Activated T-cell treated with anti-CD3 and anti-CD28 coated beads, Interleukin-2, amount 50 U/mL, for 24 hours (primary cell): ENCODE measurements at regions not wholly inside any gene's neighbourhood (a gene's known extent, or its start where the extent isn't known, plus 50 kb on each side); places are given as distances from the start of the nearest gene placed in this dataset.
"Not testable (repeated sequence)": the region's sequence is repeated elsewhere in the genome, so short reads cannot be mapped to it uniquely, and the experiment has no call there.

ENCODE experiments used
- DNase-seq: peaks from one replicate; pipeline ENCODE4 v3.0.0-alpha.2; 2020
- H3K27ac Mint-ChIP-seq: 2 replicates; pipeline ENCODE4 v1.8.0; 2020; ENCODE audit warnings: mild to moderate bottlenecking, mixed read lengths
- H3K27me3 Mint-ChIP-seq: 2 replicates; pipeline ENCODE4 v1.8.0; 2020; ENCODE audit warnings: mixed read lengths
- H3K36me3 Mint-ChIP-seq: 2 replicates; pipeline ENCODE4 v1.8.0; 2020; ENCODE audit warnings: low read depth, mixed read lengths
- H3K4me1 Mint-ChIP-seq: 2 replicates; pipeline ENCODE4 v1.8.0; 2020; ENCODE audit warnings: low read depth, mixed read lengths
- H3K4me3 Mint-ChIP-seq: 2 replicates; pipeline ENCODE4 v1.8.0; 2020; ENCODE audit warnings: mild to moderate bottlenecking, moderate library complexity, mixed read lengths
- H3K9me3 Mint-ChIP-seq: 2 replicates; pipeline ENCODE4 v1.8.0; 2020; ENCODE audit warnings: mixed read lengths

DNA sequence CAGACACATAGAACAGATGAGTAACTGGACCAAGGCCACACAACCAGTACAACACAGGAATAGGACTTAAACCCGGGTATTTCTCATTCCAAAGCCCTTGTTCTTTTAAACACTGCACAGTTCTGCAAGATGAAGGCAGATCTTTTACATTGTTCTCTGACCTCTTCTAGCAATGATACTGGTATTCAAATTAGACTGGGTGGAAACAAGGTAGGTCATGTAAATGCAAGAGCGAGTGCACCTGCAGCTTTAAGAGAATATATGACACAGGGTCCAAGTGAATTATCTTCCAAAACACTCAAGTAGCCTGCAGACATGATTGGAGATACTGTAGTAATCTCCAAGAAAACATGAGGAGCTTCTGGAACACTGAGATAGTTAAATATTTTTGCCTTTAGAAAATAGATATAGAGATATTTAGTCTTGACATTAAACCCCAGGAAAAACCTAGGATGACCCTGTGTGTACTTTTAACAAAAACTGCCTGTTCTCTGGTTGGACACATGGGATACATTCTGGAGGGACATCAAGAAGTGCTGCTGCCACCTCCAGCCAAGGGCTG, 130.6 kb upstream of the EPB41L4A start:
- no peak for DNase-seq
- Mint-ChIP-seq H3K4me3 (no peak overlapping the region), H3K36me3 (no peaks in the 10 kb centered on the region), H3K4me1 (no peaks in the 10 kb centered on the region), H3K27me3 (no peaks in the 10 kb centered on the region), H3K9me3 (no peaks in the 10 kb centered on the region), H3K27ac (no peak overlapping the region)

GRCh38 chr5:112551419-112552032, 132.4 kb upstream of the EPB41L4A start:
- no peak for DNase-seq
- no peaks in the 10 kb centered on the region for H3K4me1 Mint-ChIP-seq
- H3K9me3 Mint-ChIP-seq = no peaks in the 10 kb centered on the region
- H3K27me3 Mint-ChIP-seq = no peaks in the 10 kb centered on the region
- H3K27ac Mint-ChIP-seq = no peak overlapping the region
- H3K4me3 Mint-ChIP-seq = no peak overlapping the region
- H3K36me3 Mint-ChIP-seq = no peaks in the 10 kb centered on the region

DNA sequence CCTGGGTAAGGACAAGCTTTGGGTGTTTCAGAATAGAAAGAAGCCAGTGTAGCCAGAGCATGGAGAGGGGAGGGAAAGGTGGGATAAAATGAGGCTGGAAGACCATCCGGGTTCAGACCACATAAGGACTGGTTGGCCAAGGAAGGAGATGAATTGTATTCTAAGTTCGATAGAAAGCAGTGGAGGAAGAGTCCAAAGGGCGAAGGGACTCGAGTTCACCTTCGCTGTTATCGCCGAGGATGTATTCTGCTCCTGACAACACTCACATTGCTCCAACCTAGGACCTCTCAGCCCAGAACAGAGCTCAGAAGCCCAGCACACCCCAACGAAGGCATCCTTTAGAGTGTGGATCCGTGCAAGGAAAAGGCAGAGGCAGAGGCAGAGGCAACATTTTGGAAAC, 133.1 kb upstream of the EPB41L4A start:
- DNase-seq = no peak
- Mint-ChIP-seq H3K4me1 (no peaks in the 10 kb centered on the region), H3K4me3 (no peak overlapping the region), H3K27me3 (no peaks in the 10 kb centered on the region), H3K36me3 (no peaks in the 10 kb centered on the region), H3K27ac (no peak overlapping the region), H3K9me3 (no peaks in the 10 kb centered on the region)

DNA sequence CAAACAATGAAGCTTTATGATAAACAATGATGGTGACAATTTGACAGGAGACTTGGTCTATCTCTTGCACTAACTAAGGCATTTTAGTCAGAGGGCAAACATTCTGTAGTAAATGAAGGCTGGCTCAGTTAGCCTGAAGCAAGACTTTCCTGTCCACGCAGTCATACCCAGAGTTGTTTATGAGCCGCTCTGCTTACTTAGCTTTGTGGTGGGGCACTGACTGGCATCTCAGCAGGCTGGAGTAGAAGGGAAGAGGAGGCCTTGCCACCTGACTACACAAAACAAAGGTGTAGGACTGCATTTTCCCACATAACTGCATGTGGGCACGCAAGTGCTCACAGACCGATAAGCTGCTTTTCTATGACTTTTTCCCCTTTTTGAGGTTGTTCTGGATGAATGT, 133.7 kb upstream of the EPB41L4A start:
- Mint-ChIP-seq H3K27ac (no peak overlapping the region), H3K4me1 (no peaks in the 10 kb centered on the region), H3K9me3 (no peaks in the 10 kb centered on the region), H3K27me3 (no peaks in the 10 kb centered on the region), H3K36me3 (no peaks in the 10 kb centered on the region), H3K4me3 (no peak overlapping the region)
- no peak for DNase-seq

- Mint-ChIP-seq H3K9me3 (no peaks in the 10 kb centered on the region), H3K27ac (no peak overlapping the region), H3K4me3 (no peak overlapping the region), H3K36me3 (no peaks in the 10 kb centered on the region), H3K27me3 (no peaks in the 10 kb centered on the region), H3K4me1 (no peaks in the 10 kb centered on the region)
- DNase-seq = no peak
Measured at GRCh38 chr5:112554101-112554977, 135.3 kb upstream of the EPB41L4A start.

DNA sequence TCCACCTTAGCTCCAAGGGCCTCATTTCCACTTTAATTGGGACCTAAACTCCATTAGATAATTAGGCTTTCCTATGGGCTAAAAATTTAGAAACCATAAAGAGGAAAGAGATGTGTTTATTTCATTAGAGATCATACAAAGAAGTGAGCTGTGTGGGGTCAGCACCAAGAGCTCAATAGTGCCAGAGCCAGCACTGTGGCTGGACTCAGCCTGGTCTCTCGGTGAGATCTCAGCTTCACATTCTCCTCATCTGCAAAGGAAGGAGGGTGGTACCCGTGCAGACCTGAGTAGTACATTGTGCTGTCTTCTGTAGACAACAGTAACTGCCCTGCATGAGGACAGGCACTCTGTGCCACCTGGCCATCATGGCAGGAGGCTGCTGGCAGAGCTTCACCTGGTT, 136.1 kb upstream of the EPB41L4A start:
- no peaks in the 10 kb centered on the region for H3K27me3 Mint-ChIP-seq
- DNase-seq = no peak
- no peaks in the 10 kb centered on the region for H3K9me3 Mint-ChIP-seq
- H3K27ac Mint-ChIP-seq = no peak overlapping the region
- no peak overlapping the region for H3K4me3 Mint-ChIP-seq
- H3K36me3 Mint-ChIP-seq = no peaks in the 10 kb centered on the region
- no peaks in the 10 kb centered on the region for H3K4me1 Mint-ChIP-seq

GRCh38 chr5:112555691-112556090, 136.6 kb upstream of the EPB41L4A start:
- Mint-ChIP-seq H3K27me3 (no peaks in the 10 kb centered on the region), H3K27ac (no peak overlapping the region), H3K4me1 (no peaks in the 10 kb centered on the region), H3K4me3 (no peak overlapping the region), H3K36me3 (no peaks in the 10 kb centered on the region), H3K9me3 (no peaks in the 10 kb centered on the region)
- no peak for DNase-seq

GRCh38 chr5:112559501-112559900, 140.4 kb upstream of the EPB41L4A start:
- H3K36me3 Mint-ChIP-seq, DNase-seq, H3K27ac Mint-ChIP-seq: not testable (repeated sequence)

GRCh38 chr5:112560371-112560770, 141.3 kb upstream of the EPB41L4A start:
- H3K4me3 Mint-ChIP-seq = no peak overlapping the region

More at GRCh38 chr5:112559501-112559900, 140.4 kb upstream of the EPB41L4A start:
- H3K9me3 Mint-ChIP-seq = peaks cover 11% of the 10 kb centered on the region
- H3K4me3 Mint-ChIP-seq, H3K27me3 Mint-ChIP-seq, H3K4me1 Mint-ChIP-seq: not testable (repeated sequence)

DNA sequence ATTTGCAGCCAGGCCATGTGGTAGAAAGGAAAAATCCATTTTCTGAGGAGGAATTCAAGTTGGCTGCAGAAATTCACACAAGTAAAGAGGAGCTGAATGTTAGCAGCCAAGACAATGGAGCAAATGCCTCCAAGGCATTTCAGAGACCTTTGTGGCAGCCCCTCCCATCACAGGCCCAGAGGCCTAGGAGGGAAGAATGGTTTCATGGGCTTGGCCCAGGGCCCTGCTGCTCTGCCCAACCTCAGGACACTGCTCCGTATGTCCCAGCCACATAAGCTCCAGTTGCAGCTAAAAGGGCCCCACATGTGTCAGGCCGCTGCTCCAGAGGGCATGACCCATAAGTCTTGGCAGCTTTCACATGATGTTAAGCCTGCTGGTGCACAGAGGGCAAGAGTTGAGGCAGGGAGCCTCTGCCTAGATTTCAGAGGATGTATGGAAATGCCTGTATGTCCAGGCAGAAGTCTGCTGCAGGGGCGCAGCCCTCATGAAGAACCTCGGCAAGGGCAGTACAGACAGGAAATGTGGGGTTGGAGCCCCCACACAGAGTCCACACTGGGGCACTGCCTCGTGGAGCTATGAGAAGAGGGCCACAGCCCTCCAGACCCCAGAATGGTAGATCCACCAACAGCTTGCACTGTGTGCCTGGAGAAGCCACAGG, 144.2 kb upstream of the EPB41L4A start:
- no peak overlapping the region for H3K4me3 Mint-ChIP-seq
- peaks cover 9% of the 10 kb centered on the region for H3K27me3 Mint-ChIP-seq
- peaks cover 16% of the 10 kb centered on the region for H3K9me3 Mint-ChIP-seq
- no peak overlapping the region for H3K27ac Mint-ChIP-seq
- DNase-seq = no peak
- H3K36me3 Mint-ChIP-seq = peaks cover 6% of the 10 kb centered on the region
- H3K4me1 Mint-ChIP-seq = no peaks in the 10 kb centered on the region

More at GRCh38 chr5:112560371-112560770, 141.3 kb upstream of the EPB41L4A start:
- Mint-ChIP-seq H3K36me3 (peaks cover 6% of the 10 kb centered on the region), H3K9me3 (peaks cover 16% of the 10 kb centered on the region), H3K27ac (no peak overlapping the region), H3K27me3 (peaks cover 6% of the 10 kb centered on the region), H3K4me1 (no peaks in the 10 kb centered on the region)
- no peak for DNase-seq

- no peak overlapping the region for H3K27ac Mint-ChIP-seq
- peaks cover 16% of the 10 kb centered on the region for H3K9me3 Mint-ChIP-seq
- H3K36me3 Mint-ChIP-seq = peaks cover 6% of the 10 kb centered on the region
- H3K27me3 Mint-ChIP-seq = peaks cover 14% of the 10 kb centered on the region
- H3K4me3 Mint-ChIP-seq = no peak overlapping the region
- no peak for DNase-seq
- no peaks in the 10 kb centered on the region for H3K4me1 Mint-ChIP-seq
Measured at GRCh38 chr5:112566251-112566650, 147.2 kb upstream of the EPB41L4A start.

- Mint-ChIP-seq H3K9me3 (peaks cover 4% of the 10 kb centered on the region), H3K27me3 (peaks cover 14% of the 10 kb centered on the region), H3K4me1 (no peaks in the 10 kb centered on the region), H3K36me3 (no peaks in the 10 kb centered on the region), H3K27ac (no peak overlapping the region), H3K4me3 (no peak overlapping the region)
- no peak for DNase-seq
Measured at GRCh38 chr5:112569596-112569995, 150.5 kb upstream of the EPB41L4A start.

DNA sequence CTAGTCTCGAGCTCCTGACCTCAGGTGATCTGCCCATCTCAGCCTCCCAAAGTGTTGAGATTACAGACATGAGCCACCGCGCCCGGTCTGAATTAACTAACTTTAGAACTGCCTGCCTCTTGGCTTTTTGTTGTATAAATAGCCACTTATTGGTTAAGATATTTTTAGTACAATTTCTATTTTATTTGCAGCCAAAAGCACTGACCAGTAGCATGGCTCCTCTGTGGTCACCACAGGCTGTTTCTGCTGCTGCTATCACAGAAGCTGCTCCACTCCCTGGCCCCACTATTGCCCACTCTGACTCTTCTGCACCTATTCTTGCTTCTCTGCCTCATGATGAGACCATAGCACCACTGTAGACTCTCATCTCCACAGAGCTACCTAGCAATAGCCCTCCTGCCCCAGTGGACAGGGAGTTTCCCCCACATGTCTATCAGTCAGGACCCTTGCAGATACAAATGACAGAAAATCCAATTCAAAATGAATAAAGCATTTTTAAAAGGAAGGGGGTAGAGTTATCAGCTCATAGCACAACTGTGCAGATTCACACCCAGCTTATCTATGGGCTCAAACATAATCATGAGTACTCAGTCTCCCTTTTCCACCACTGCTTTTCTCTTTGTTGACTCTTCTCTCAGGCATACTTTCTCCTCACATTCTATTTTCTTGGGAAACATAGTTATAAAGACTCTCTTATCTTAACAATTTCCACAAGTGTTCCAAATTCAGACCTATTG, 151.8 kb upstream of the EPB41L4A start:
- no peak for DNase-seq
- H3K4me1 Mint-ChIP-seq = no peaks in the 10 kb centered on the region
- no peak overlapping the region for H3K4me3 Mint-ChIP-seq
- no peak overlapping the region for H3K27ac Mint-ChIP-seq
- H3K27me3 Mint-ChIP-seq = peaks cover 5% of the 10 kb centered on the region
- no peaks in the 10 kb centered on the region for H3K9me3 Mint-ChIP-seq
- no peaks in the 10 kb centered on the region for H3K36me3 Mint-ChIP-seq

DNA sequence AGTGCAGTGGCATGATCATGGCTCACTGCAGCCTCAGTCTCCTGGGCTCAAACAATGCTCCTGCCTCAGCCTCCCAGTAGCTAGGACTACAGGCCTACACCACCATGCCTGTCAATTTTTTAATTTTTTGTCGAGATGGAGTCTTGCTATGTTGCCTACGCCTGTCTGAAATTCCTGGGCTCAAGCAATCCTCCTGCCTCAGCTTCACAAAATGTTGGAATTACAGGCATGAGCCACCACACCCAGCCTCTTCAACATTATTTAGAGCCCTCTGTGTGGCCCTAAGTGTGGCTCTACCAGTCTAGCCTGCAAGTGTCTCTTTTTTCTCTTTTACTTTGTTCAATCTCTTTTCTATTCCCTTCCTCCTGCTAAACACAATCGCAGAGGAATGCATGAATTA, 154.4 kb upstream of the EPB41L4A start:
- Mint-ChIP-seq H3K27me3 (peaks cover 5% of the 10 kb centered on the region), H3K4me1 (no peaks in the 10 kb centered on the region), H3K27ac (no peak overlapping the region), H3K9me3 (no peaks in the 10 kb centered on the region), H3K4me3 (no peak overlapping the region), H3K36me3 (no peaks in the 10 kb centered on the region)
- DNase-seq = no peak
